GM12878 (cell line): ENCODE measurements at regions not wholly inside any gene's neighbourhood (a gene's known extent, or its start where the extent isn't known, plus 50 kb on each side); places are given as distances from the start of the nearest gene placed in this dataset.
A peak's percentile ranks its signal among the peaks of the same experiment; 100 is the strongest.

Experiments
- ATAC-seq: fragments of 200-7000 bp; cut with Tn5 transposase; 3 replicates; pipeline ENCODE4 v1.9.1; 2020; ENCODE audit warnings: mild to moderate bottlenecking, moderate library complexity
- BruUV-seq: library from RNA; stranded (reverse); fragments of 400-500 nt; replicated peaks from 2 replicates; lab custom pipeline; 2021; lab: Mats Ljungman, UMichigan
- CTCF ChIA-PET: fragments of 300-600 bp; sonication (Branson Sonifier 250); formaldehyde crosslinking; extraction: SDS; loops from one replicate; lab custom pipeline; 2021; ENCODE audit warnings: inconsistent platforms; lab: Yijun Ruan, JAX
- POLR2A ChIA-PET: fragments of 350-600 bp; formaldehyde crosslinking; extraction: SDS; loops from one replicate; lab custom pipeline; 2021; ENCODE audit warnings: inconsistent platforms; lab: Charles Lee
- RAD21 ChIA-PET: fragments of 300-600 bp; sonication (Branson Sonifier 250); formaldehyde crosslinking; loops from one replicate; lab custom pipeline; 2023; ENCODE audit warnings: antibody characterized with exemption; ENCODE audit not compliant: unreplicated experiment; lab: Charles Lee
- SMC1A ChIA-PET: fragments of 300-600 bp; sonication (Branson Sonifier 250); formaldehyde crosslinking; loops from one replicate; lab custom pipeline; 2023; ENCODE audit not compliant: unreplicated experiment, uncharacterized antibody; lab: Charles Lee
- DNase-seq: peaks from one replicate; pipeline ENCODE4 v3.0.0-alpha.2; 2011; ENCODE audit warnings: low read depth, low spot score
- FAIRE-seq: peaks from 3 replicates; lab custom pipeline; 2011; peaks lifted over from hg19 to GRCh38; lab: Jason Lieb, UNC
- H2AFZ ChIP-seq: 2 replicates; pipeline ENCODE4 v1.6.0; 2011; ENCODE audit warnings: low read depth, low read length, control low read depth; ENCODE audit not compliant: control insufficient read depth
- H3K27ac ChIP-seq: 2 replicates; pipeline ENCODE4 v1.5.1; 2011; ENCODE audit warnings: control low read depth; ENCODE audit not compliant: control insufficient read depth, insufficient read depth
- H3K27me3 ChIP-seq, 2 experiments: replicated peaks in 1 of 2; 2 replicates each; pipeline versions ENCODE4 v1.6.0 to v1.6.1; 2011; ENCODE audit warnings: low read length in 1 of 2; ENCODE audit not compliant: control insufficient read depth in 2 of 2, insufficient read depth in 2 of 2
- H3K36me3 ChIP-seq, 2 experiments: 2 replicates each; pipeline ENCODE4 v1.5.1; 2011; ENCODE audit warnings: low read length in 1 of 2; ENCODE audit not compliant: control insufficient read depth in 2 of 2, insufficient read depth in 2 of 2
- H3K4me1 ChIP-seq: 2 replicates; pipeline ENCODE4 v1.6.1; 2011; ENCODE audit warnings: mild to moderate bottlenecking, low read length, moderate library complexity, mixed read lengths; ENCODE audit not compliant: control insufficient read depth, insufficient read depth
- H3K4me2 ChIP-seq: 2 replicates; pipeline ENCODE4 v1.6.0; 2011; ENCODE audit warnings: control low read depth; ENCODE audit not compliant: control insufficient read depth, insufficient read depth
- H3K4me3 ChIP-seq: fragments of 200-600 bp; sonication (generic); 2 replicates; pipeline ENCODE4 v1.5.1; 2016
- H3K79me2 ChIP-seq: 2 replicates; pipeline ENCODE4 v1.6.0; 2011; ENCODE audit warnings: low read length; ENCODE audit not compliant: control insufficient read depth, insufficient read depth
- H3K9ac ChIP-seq: 2 replicates; pipeline ENCODE4 v1.8.0; 2011; ENCODE audit warnings: low read length, control low read depth, mixed read lengths; ENCODE audit not compliant: control insufficient read depth, insufficient read depth
- H3K9me3 ChIP-seq: replicated peaks from 3 replicates; pipeline ENCODE4 v1.5.1; 2011; ENCODE audit warnings: mild to moderate bottlenecking, low read length; ENCODE audit not compliant: control insufficient read depth, insufficient read depth
- H4K20me1 ChIP-seq: 2 replicates; pipeline ENCODE4 v1.6.0; 2011; ENCODE audit not compliant: control insufficient read depth, insufficient read depth
- ETV6 ChIP-seq, 2 experiments: fragments of 450-650 bp in 1 of 2; IDR thresholded peaks in 1 of 2; conservative IDR thresholded peaks in 1 of 2; 2 replicates each; pipeline ENCODE4 v1.6.1; 2014; ENCODE audit warnings: antibody characterized with exemption in 1 of 2, borderline replicate concordance in 1 of 2, low read depth in 1 of 2, mild to moderate bottlenecking in 1 of 2, moderate library complexity in 1 of 2
- IKZF2 ChIP-seq, 2 experiments: fragments of 450-650 bp; IDR thresholded peaks; 2 replicates each; pipeline ENCODE4 v1.6.1; 2017; ENCODE audit warnings: mild to moderate bottlenecking in 2 of 2, moderate library complexity in 2 of 2
- MXI1 ChIP-seq: fragments of 150-350 bp; IDR thresholded peaks from 2 replicates; pipeline ENCODE4 v1.6.1; 2011; ENCODE audit warnings: low read depth, mild to moderate bottlenecking, inconsistent platforms, low read length, improper control_type of control experiment
- RAD21 ChIP-seq: IDR thresholded peaks from 2 replicates; pipeline ENCODE4 v1.6.1; 2011; ENCODE audit warnings: mild to moderate bottlenecking, low read depth, low read length, moderate library complexity; ENCODE audit not compliant: insufficient read depth
- SMARCA5 ChIP-seq: fragments of 450-650 bp; IDR thresholded peaks from 2 replicates; pipeline ENCODE4 v1.6.1; 2017; ENCODE audit warnings: mild to moderate bottlenecking
- SMC3 ChIP-seq: IDR thresholded peaks from 2 replicates; pipeline ENCODE4 v1.6.1; 2011; ENCODE audit warnings: low read length, improper control_type of control experiment, borderline replicate concordance
- WGBS: methylation state at CpG from one replicate; pipeline ENCODE4 v1.1.6; 2016; ENCODE audit warnings: low lambda C conversion rate; ENCODE audit not compliant: insufficient replicate concordance, insufficient coverage; ENCODE audit errors: missing lambda C conversion rate; 5-methylcytosine and 5-hydroxymethylcytosine counted together
- in situ Hi-C: fragments of 300-500 bp; cut with MboI; formaldehyde crosslinking; loops from 9 replicates; pipeline ENCODE4 v1.14.3; 2018; ENCODE audit warnings: mixed read lengths
- intact Hi-C: fragments of 100-400 bp; cut with micrococcal nuclease; formaldehyde crosslinking; loops from one replicate; pipeline ENCODE4 v1.14.2; 2022; ENCODE audit not compliant: unreplicated experiment
- TF ChIP-seq, protein P1 (sequence below): IDR thresholded peaks from 2 replicates; pipeline ENCODE4 v1.6.1; 2012; ENCODE audit warnings: low read depth, low read length, improper control_type of control experiment
- TF ChIP-seq, protein P2 (sequence below), 3 experiments: IDR thresholded peaks in 2 of 3; conservative IDR thresholded peaks in 1 of 3; 2 replicates each; pipeline ENCODE4 v1.5.1; 2011; ENCODE audit warnings: low read depth in 3 of 3, low read length in 3 of 3, mild to moderate bottlenecking in 3 of 3, control low read depth in 2 of 3, moderate library complexity in 2 of 3, inconsistent platforms in 1 of 3, mixed read lengths in 1 of 3; ENCODE audit not compliant: control insufficient read depth in 2 of 3, insufficient read depth in 1 of 3; ENCODE audit errors: extremely low read depth in 1 of 3

DNA sequence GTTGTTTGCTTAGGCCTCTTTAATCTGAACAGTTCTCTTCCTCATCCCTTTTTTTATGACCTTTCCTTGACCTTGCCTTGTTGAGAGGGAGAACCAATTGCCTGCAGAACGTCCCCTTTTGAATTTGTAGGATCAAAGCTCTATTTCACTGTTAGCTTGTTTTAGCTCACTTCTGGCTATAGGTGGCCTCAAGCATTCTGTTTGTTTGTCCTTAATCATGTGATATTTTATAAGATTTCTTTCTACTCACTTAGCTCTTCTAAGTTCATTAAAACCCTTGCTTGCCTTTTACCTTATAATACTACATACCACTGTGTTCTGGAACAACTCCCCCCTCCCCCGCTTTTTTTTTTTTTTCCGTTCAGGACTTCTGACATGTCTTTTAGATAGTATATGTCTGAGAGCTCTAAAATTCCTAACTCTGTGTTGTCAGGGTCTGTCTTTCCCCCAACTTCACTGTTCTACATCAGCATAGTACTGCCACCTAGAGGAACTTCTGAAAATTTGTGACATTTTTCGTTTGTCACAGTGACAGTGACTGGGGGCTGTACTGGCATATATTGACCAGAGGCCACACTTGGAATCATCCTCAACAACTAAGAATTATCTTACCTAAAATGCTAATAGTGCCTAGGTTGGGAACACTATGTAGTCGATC lies 128.5 kb downstream of the LARP7 start (continued):
- TF ChIP-seq MXI1 (no peak), SMARCA5 (no peak), RAD21 (peak; percentile 67)
- TF ChIP-seq, protein P1, sequence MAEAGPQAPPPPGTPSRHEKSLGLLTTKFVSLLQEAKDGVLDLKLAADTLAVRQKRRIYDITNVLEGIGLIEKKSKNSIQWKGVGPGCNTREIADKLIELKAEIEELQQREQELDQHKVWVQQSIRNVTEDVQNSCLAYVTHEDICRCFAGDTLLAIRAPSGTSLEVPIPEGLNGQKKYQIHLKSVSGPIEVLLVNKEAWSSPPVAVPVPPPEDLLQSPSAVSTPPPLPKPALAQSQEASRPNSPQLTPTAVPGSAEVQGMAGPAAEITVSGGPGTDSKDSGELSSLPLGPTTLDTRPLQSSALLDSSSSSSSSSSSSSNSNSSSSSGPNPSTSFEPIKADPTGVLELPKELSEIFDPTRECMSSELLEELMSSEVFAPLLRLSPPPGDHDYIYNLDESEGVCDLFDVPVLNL = no peak
- TF ChIP-seq, protein P2, sequence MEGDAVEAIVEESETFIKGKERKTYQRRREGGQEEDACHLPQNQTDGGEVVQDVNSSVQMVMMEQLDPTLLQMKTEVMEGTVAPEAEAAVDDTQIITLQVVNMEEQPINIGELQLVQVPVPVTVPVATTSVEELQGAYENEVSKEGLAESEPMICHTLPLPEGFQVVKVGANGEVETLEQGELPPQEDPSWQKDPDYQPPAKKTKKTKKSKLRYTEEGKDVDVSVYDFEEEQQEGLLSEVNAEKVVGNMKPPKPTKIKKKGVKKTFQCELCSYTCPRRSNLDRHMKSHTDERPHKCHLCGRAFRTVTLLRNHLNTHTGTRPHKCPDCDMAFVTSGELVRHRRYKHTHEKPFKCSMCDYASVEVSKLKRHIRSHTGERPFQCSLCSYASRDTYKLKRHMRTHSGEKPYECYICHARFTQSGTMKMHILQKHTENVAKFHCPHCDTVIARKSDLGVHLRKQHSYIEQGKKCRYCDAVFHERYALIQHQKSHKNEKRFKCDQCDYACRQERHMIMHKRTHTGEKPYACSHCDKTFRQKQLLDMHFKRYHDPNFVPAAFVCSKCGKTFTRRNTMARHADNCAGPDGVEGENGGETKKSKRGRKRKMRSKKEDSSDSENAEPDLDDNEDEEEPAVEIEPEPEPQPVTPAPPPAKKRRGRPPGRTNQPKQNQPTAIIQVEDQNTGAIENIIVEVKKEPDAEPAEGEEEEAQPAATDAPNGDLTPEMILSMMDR (IDR thresholded peaks at IDR 0.05 in 2 of 3, conservative IDR thresholded peaks at IDR 0.05 in 1 of 3; ENCODE audit: control insufficient read depth in 2 of 3, extremely low read depth in 1 of 3, insufficient read depth in 1 of 3, low read depth in 3 of 3, low read length in 3 of 3) = peak; percentile 49 to 58 (median 56); a peak in 5 of 6 replicates

DNA sequence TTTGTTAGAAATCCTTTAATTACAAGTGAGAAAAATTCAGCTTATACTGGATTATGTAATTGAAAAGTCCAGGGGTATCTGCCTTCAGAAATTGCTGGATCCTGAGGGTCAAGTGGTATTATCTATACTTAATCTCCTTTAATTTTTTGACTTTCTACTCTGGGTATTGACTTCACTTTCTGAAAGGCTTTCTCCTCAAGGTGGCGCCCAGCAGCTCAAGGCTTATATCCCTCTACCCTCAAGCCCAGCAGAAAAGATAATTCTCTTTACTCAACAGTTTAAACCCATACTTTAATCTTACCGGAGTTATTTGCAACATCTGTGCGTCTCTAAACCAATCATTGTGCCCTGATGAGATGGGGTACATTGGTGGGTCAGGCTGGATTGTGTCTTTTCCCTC lies 129.5 kb downstream of the LARP7 start:
- peak; percentile 86 for ATAC-seq
- 2% methylated on average over 3 of the region's 3 CpGs for WGBS
- Histone ChIP-seq H3K4me2 (no peak overlapping the region), H3K27ac (no peak overlapping the region), H4K20me1 (no peaks in the 10 kb centered on the region), H3K9ac (no peak overlapping the region), H2AFZ (no peak overlapping the region), H3K4me3 (no peak overlapping the region), H3K27me3 (no peaks in the 10 kb centered on the region), H3K9me3 (no peaks in the 10 kb centered on the region)
- RAD21 ChIA-PET = interaction anchor here (0.6 to 3.9 kb wide), 9 partner anchors 49 to 657 kb away, joined by 3 to 60 read pairs (median 5); no protein-coding TSS in a partner anchor
- POLR2A ChIA-PET = interaction anchor here (0.6 kb wide), 1 partner anchor 123 kb away, joined by 3 read pairs; no protein-coding TSS in a partner anchor
- CTCF ChIA-PET = interaction anchor here (0.6 to 7.8 kb wide), 35 partner anchors 10 to 1929 kb away, joined by 3 to 320 read pairs (median 6); partner anchors contain the start of genes LARP7 and ZGRF1
- TF ChIP-seq SMC3 (peak; percentile 65; the same call in 1 of the 2 replicates), ETV6 (conservative IDR thresholded peaks at IDR 0.05 in 1 of 2, IDR thresholded peaks at IDR 0.05 in 1 of 2; ENCODE audit: borderline replicate concordance in 1 of 2, low read depth in 1 of 2) (no peak), IKZF2 (IDR thresholded peaks at IDR 0.05) (no peak), RAD21 (peak; percentile 53)
- TF ChIP-seq, protein P2 (IDR thresholded peaks at IDR 0.05 in 2 of 3, conservative IDR thresholded peaks at IDR 0.05 in 1 of 3; ENCODE audit: control insufficient read depth in 2 of 3, extremely low read depth in 1 of 3, insufficient read depth in 1 of 3, low read depth in 3 of 3, low read length in 3 of 3) = peak; percentile 42 to 56 (median 52)
- TF ChIP-seq, all 136 proteins: peak for 3
- intact Hi-C loops (loop anchor here (1.0 to 5.0 kb wide), 3 partner anchors 172 to 328 kb away; no protein-coding TSS in a partner anchor), in situ Hi-C loops (loop anchor here (5.0 kb wide), 1 partner anchor 171 kb away; no protein-coding TSS in a partner anchor)
- FAIRE-seq (no peak), DNase-seq (no peak)
- Histone ChIP-seq H3K4me1 (no peaks in the 10 kb centered on the region; the same call in 1 of the 2 replicates), H3K79me2 (no peaks in the 10 kb centered on the region), H3K36me3 (no peaks in the 10 kb centered on the region)
- SMC1A ChIA-PET = interaction anchor here (0.8 to 5.2 kb wide), 10 partner anchors 10 to 522 kb away, joined by 3 to 98 read pairs (median 5); no protein-coding TSS in a partner anchor
- BruUV-seq = no TSS peak
